ENCODE measurements at regions not wholly inside any gene's neighbourhood (a gene's known extent, or its start where the extent isn't known, plus 50 kb on each side); places are given as distances from the start of the nearest gene placed in this dataset.
"Not testable (repeated sequence)": the region's sequence is repeated elsewhere in the genome, so short reads cannot be mapped to it uniquely, and the experiment has no call there.

GRCh38 chr21:15667010-15667409 is 62.8 kb upstream of the USP25 start:
- no peaks in the 10 kb centered on the region for H3K4me1 ChIP-seq (ENCODE audit: control insufficient read depth in 2 of 3, insufficient read depth in 2 of 3, low read depth in 1 of 3, low read length in 3 of 3)
- no peaks in the 10 kb centered on the region for H3K9me3 ChIP-seq (ENCODE audit: control insufficient read depth in 2 of 3, insufficient read depth in 1 of 3, low read length in 3 of 3)
- DNase-seq (no peak), FAIRE-seq (peak; percentile 25)
- TF ChIP-seq, protein P1, sequence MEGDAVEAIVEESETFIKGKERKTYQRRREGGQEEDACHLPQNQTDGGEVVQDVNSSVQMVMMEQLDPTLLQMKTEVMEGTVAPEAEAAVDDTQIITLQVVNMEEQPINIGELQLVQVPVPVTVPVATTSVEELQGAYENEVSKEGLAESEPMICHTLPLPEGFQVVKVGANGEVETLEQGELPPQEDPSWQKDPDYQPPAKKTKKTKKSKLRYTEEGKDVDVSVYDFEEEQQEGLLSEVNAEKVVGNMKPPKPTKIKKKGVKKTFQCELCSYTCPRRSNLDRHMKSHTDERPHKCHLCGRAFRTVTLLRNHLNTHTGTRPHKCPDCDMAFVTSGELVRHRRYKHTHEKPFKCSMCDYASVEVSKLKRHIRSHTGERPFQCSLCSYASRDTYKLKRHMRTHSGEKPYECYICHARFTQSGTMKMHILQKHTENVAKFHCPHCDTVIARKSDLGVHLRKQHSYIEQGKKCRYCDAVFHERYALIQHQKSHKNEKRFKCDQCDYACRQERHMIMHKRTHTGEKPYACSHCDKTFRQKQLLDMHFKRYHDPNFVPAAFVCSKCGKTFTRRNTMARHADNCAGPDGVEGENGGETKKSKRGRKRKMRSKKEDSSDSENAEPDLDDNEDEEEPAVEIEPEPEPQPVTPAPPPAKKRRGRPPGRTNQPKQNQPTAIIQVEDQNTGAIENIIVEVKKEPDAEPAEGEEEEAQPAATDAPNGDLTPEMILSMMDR (IDR thresholded peaks at IDR 0.05; ENCODE audit: borderline replicate concordance, extremely low read depth, insufficient read depth), result no peak
- no peaks in the 10 kb centered on the region for H3K36me3 ChIP-seq (ENCODE audit: control insufficient read depth in 2 of 3, insufficient read depth in 3 of 3, low read length in 3 of 3)
- intact Hi-C loops (cut with DNase I), result no loop called here
- no peaks in the 10 kb centered on the region for H3K27me3 ChIP-seq (ENCODE audit: control insufficient read depth, insufficient read depth, low read length)
- no peak overlapping the region for H3K27ac ChIP-seq (ENCODE audit: low read depth in 2 of 2, low read length in 2 of 2)
- no peak overlapping the region for H3K9ac ChIP-seq (ENCODE audit: low read length in 3 of 3)
- H3K4me3 ChIP-seq (ENCODE audit: low read length in 3 of 3), result no peak overlapping the region

- TF ChIP-seq, protein P1 (IDR thresholded peaks at IDR 0.05; ENCODE audit: borderline replicate concordance, extremely low read depth, insufficient read depth), result no peak
- H3K4me3 ChIP-seq (ENCODE audit: low read length in 3 of 3), result no peak overlapping the region
- H3K9me3 ChIP-seq (ENCODE audit: control insufficient read depth in 2 of 3, insufficient read depth in 1 of 3, low read length in 3 of 3), result no peaks in the 10 kb centered on the region
- no peak for DNase-seq
- H3K36me3 ChIP-seq (ENCODE audit: control insufficient read depth in 2 of 3, insufficient read depth in 3 of 3, low read length in 3 of 3), result no peaks in the 10 kb centered on the region
- H3K9ac ChIP-seq (ENCODE audit: low read length in 3 of 3), result no peak overlapping the region
- H3K27ac ChIP-seq (ENCODE audit: low read depth in 2 of 2, low read length in 2 of 2), result no peak overlapping the region
- FAIRE-seq, result no peak
- H3K4me1 ChIP-seq (ENCODE audit: control insufficient read depth in 2 of 3, insufficient read depth in 2 of 3, low read depth in 1 of 3, low read length in 3 of 3), result no peaks in the 10 kb centered on the region
- intact Hi-C loops (cut with DNase I), result no loop called here
- H3K27me3 ChIP-seq (ENCODE audit: control insufficient read depth, insufficient read depth, low read length), result no peaks in the 10 kb centered on the region
These were observed 62.0 kb upstream of the USP25 start for GRCh38 chr21:15667819-15668218.

- no peak overlapping the region for H3K9ac ChIP-seq (ENCODE audit: low read length in 3 of 3)
- FAIRE-seq (no peak), DNase-seq (no peak)
- H3K27ac ChIP-seq (ENCODE audit: low read depth in 2 of 2, low read length in 2 of 2), result no peak overlapping the region
- no peaks in the 10 kb centered on the region for H3K9me3 ChIP-seq (ENCODE audit: control insufficient read depth in 2 of 3, insufficient read depth in 1 of 3, low read length in 3 of 3)
- H3K4me1 ChIP-seq (ENCODE audit: control insufficient read depth in 2 of 3, insufficient read depth in 2 of 3, low read depth in 1 of 3, low read length in 3 of 3), result no peaks in the 10 kb centered on the region
- H3K27me3 ChIP-seq (ENCODE audit: control insufficient read depth, insufficient read depth, low read length), result no peaks in the 10 kb centered on the region
- intact Hi-C loops (cut with DNase I), result no loop called here
- no peaks in the 10 kb centered on the region for H3K36me3 ChIP-seq (ENCODE audit: control insufficient read depth in 2 of 3, insufficient read depth in 3 of 3, low read length in 3 of 3)
- TF ChIP-seq, protein P1 (IDR thresholded peaks at IDR 0.05; ENCODE audit: borderline replicate concordance, extremely low read depth, insufficient read depth), result no peak
- no peak overlapping the region for H3K4me3 ChIP-seq (ENCODE audit: low read length in 3 of 3)
These were observed 60.5 kb upstream of the USP25 start for GRCh38 chr21:15669247-15669646.

DNA sequence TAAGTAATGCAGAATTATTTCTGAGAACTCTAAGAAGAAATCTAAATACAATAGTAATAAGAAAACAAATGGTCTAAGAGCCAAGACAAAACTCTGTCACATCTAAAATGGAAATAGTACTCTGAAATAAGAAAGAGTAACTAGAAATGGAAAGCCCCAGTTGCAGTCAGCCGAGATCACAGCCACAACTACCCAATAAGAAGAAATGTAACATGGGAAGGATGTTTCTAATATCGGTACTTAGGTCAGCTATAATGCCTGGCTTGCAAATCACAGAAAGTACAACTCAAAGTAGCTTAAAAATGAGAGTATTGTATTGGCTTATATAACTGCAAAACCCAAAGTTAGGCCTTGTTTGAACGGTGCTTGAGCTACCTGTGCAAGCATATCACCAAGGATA is 58.6 kb upstream of the USP25 start:
- intact Hi-C loops (cut with DNase I), result no loop called here
- FAIRE-seq, result no peak
- TF ChIP-seq, protein P1 (IDR thresholded peaks at IDR 0.05; ENCODE audit: borderline replicate concordance, extremely low read depth, insufficient read depth), result no peak

GRCh38 chr21:15672578-15672977 is 57.2 kb upstream of the USP25 start:
- H3K36me3 ChIP-seq (ENCODE audit: control insufficient read depth in 2 of 3, insufficient read depth in 3 of 3, low read length in 3 of 3); H3K4me1 ChIP-seq (ENCODE audit: control insufficient read depth in 2 of 3, insufficient read depth in 2 of 3, low read depth in 1 of 3, low read length in 3 of 3); H3K27ac ChIP-seq (ENCODE audit: low read depth in 2 of 2, low read length in 2 of 2); H3K9me3 ChIP-seq (ENCODE audit: control insufficient read depth in 2 of 3, insufficient read depth in 1 of 3, low read length in 3 of 3); FAIRE-seq; H3K9ac ChIP-seq (ENCODE audit: low read length in 3 of 3); H3K4me3 ChIP-seq (ENCODE audit: low read length in 3 of 3); intact Hi-C loops (cut with DNase I); H3K27me3 ChIP-seq (ENCODE audit: control insufficient read depth, insufficient read depth, low read length): not testable (repeated sequence)
- peak in 1 of 5 donors; percentile 54 for DNase-seq

More for the DNA sequence above, 58.6 kb upstream of the USP25 start:
- Histone ChIP-seq H3K27ac (ENCODE audit: low read depth in 2 of 2, low read length in 2 of 2) (no peak overlapping the region), H3K27me3 (ENCODE audit: control insufficient read depth, insufficient read depth, low read length) (no peaks in the 10 kb centered on the region), H3K9me3 (ENCODE audit: control insufficient read depth in 2 of 3, insufficient read depth in 1 of 3, low read length in 3 of 3) (no peaks in the 10 kb centered on the region), H3K4me3 (ENCODE audit: low read length in 3 of 3) (no peak overlapping the region), H3K4me1 (ENCODE audit: control insufficient read depth in 2 of 3, insufficient read depth in 2 of 3, low read depth in 1 of 3, low read length in 3 of 3) (no peaks in the 10 kb centered on the region), H3K9ac (ENCODE audit: low read length in 3 of 3) (no peak overlapping the region), H3K36me3 (ENCODE audit: control insufficient read depth in 2 of 3, insufficient read depth in 3 of 3, low read length in 3 of 3) (no peaks in the 10 kb centered on the region)
- DNase-seq, result no peak

Measured in kidney (tissue), 13 donors.